GM18511 (cell line): ENCODE measurements at regions not wholly inside any gene's neighbourhood (a gene's known extent, or its start where the extent isn't known, plus 50 kb on each side); places are given as distances from the start of the nearest gene placed in this dataset.

ENCODE experiments used
- ATAC-seq: cut with Tn5 transposase; IDR thresholded peaks from one replicate; pipeline ENCODE4 v1.9.1; 2021; ENCODE audit warnings: mild to moderate bottlenecking, moderate library complexity; ENCODE audit not compliant: unreplicated experiment

GRCh38 chr11:106399624-106400023, 322.2 kb downstream of the AASDHPPT start:
- ATAC-seq, result no peak

GRCh38 chr11:106400949-106401570, 323.6 kb downstream of the AASDHPPT start:
- ATAC-seq, result no peak

- no peak for ATAC-seq
Observed at GRCh38 chr11:106403751-106404150, 326.3 kb downstream of the AASDHPPT start.

GRCh38 chr11:106409222-106409621, 331.8 kb downstream of the AASDHPPT start:
- no peak for ATAC-seq

- ATAC-seq, result no peak
Observed at GRCh38 chr11:106409671-106410070, 332.2 kb downstream of the AASDHPPT start.

- ATAC-seq, result no peak
Observed at GRCh38 chr11:106410902-106411301, 333.4 kb downstream of the AASDHPPT start.

GRCh38 chr11:106413222-106413621, 335.8 kb downstream of the AASDHPPT start:
- ATAC-seq, result no peak

- ATAC-seq, result no peak
Observed at GRCh38 chr11:106415510-106415909, 338.0 kb downstream of the AASDHPPT start.

- no peak for ATAC-seq
Observed at GRCh38 chr11:106418791-106419190, 341.3 kb downstream of the AASDHPPT start.

- ATAC-seq, result no peak
Observed at GRCh38 chr11:106420048-106420665, 342.7 kb downstream of the AASDHPPT start.

- no peak for ATAC-seq
Observed at GRCh38 chr11:106420686-106421085, 343.2 kb downstream of the AASDHPPT start.

- ATAC-seq, result no peak
Observed at GRCh38 chr11:106421676-106422292, 344.3 kb downstream of the AASDHPPT start.

- ATAC-seq, result no peak
Observed at GRCh38 chr11:106422583-106422982, 345.1 kb downstream of the AASDHPPT start.

GRCh38 chr11:106424111-106424510, 346.6 kb downstream of the AASDHPPT start:
- no peak for ATAC-seq

- ATAC-seq, result no peak
Observed at GRCh38 chr11:106425819-106426218, 348.4 kb downstream of the AASDHPPT start.

GRCh38 chr11:106426696-106427095, 349.2 kb downstream of the AASDHPPT start:
- ATAC-seq, result no peak

- no peak for ATAC-seq
Observed at GRCh38 chr11:106427736-106428135, 350.3 kb downstream of the AASDHPPT start.

GRCh38 chr11:106442032-106442431, 364.6 kb downstream of the AASDHPPT start:
- no peak for ATAC-seq

- ATAC-seq, result no peak
Observed at GRCh38 chr11:106446302-106446701, 368.8 kb downstream of the AASDHPPT start.

GRCh38 chr11:106446955-106447354, 369.5 kb downstream of the AASDHPPT start:
- ATAC-seq, result no peak

GRCh38 chr11:106447631-106448191, 370.2 kb downstream of the AASDHPPT start:
- ATAC-seq, result no peak

- no peak for ATAC-seq
Observed at GRCh38 chr11:106449763-106450162, 372.3 kb downstream of the AASDHPPT start.
